HG02798 (cell line): ENCODE measurements at regions not wholly inside any gene's neighbourhood (a gene's known extent, or its start where the extent isn't known, plus 50 kb on each side); places are given as distances from the start of the nearest gene placed in this dataset.

Experiments
- ATAC-seq: cut with Tn5 transposase; IDR thresholded peaks from one replicate; pipeline ENCODE4 v1.9.1; 2021; ENCODE audit warnings: mild to moderate bottlenecking; ENCODE audit not compliant: unreplicated experiment, poor library complexity

DNA sequence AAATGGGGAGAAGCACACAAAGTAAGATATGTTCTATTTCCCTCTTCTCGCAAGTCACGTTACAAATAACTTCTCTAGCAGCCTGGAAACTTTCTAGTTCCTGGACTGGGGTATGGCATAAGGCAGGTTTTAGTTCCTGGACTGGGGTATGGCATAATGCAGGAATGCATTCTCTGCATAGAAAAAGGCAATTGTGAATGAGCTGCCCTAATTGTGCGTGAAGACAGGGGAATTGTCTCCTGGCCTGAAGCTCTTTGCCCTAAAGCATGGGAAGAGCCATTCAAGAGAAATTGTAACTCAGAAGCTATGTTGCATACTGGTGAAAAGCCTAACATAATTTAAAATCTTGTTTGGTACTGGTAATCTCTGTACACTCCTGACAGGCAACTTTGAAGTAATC lies 54.3 kb upstream of the CBLB start:
- ATAC-seq: no peak

DNA sequence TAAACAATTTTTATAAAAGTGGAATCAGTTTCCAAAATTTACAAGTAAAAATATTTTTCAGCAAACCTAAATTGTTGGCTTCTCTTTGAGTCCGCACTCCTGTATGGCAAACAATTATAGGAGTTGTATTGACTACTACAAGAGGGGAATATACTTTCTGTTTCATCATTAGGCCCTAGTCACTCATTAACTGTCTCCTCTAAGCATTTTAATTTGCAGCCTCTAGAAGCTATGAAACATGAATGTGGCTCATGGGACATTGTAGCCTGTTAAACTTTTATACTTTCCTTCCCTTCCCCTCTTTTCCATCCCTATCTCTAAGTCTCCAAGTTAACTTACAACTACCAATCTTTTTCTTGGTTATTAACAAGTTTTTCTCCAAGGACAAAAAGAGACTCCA lies 58.9 kb upstream of the CBLB start:
- no peak for ATAC-seq

DNA sequence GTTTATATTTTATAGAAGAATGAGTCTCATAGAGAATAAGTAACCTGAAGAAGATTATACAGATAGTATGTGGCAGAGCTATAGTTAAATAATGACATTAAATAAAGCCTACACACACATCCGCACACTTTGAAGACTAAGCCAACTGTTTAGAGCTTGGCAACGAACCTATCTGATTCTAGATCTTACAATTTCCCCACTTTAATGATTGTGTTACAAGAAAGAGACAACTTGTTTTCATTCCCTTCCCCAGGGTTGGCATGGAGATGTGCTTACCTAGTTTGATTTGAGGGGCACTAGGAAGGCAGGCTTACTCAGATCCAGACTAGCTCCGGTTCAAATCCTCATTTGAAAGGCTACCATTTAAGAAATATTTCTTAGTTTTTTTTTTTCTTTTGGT lies 61.9 kb upstream of the CBLB start:
- ATAC-seq: no peak

DNA sequence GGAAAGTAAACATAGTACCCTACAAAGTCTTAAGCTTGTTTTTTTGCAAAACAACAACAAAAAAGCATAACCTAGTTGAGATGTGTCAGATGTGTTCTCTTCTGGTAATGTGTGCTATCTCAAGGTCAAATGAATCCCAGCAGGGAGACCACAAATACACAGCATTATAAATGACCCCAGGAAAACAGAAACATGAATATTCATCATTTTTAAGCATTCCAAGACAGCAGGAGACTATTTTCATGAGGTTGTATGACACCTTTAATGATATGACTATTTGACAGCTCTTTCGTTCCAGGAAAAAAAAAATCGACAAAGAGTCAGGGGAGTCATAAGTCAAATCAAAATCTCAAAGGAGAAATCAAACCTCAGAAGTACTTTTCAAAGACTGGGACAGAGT lies 62.7 kb upstream of the CBLB start:
- ATAC-seq: no peak

DNA sequence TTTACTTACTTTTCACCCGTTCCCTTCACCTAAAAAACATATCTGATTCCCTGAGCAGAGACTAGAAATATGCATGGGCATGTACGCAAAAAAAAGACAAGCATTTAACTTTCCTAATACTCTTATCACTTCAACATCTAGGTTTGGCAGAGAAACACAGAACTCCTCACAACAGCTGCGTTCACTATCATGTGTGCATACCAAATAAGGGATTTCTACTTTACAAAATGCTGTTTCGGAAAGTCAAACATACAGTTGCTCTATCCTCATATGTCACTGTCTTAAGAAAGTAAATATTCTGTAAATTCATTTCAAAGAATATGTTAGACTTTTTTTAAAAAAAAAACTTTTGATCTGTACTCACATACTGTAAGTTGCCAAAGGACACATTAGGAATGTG lies 65.1 kb upstream of the CBLB start:
- ATAC-seq: no peak

DNA sequence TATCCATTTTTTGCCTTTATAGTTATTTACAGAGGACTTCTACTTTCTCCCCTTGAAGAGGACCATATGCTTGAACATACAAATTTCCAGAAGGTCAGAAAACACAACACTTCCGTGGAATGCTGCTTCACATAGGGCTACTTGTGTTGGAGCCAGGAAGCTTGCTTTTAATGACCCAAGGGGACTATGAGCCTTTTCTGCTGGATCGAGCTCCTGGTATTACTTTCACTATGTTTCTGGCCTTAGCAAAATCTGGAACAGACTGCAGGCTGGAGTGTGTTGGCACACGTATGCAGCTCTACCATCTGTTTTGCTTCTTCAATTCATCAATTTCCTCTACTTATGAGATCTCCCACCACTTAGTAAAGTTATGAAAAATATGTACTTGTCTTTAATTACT lies 69.3 kb upstream of the CBLB start:
- no peak for ATAC-seq

DNA sequence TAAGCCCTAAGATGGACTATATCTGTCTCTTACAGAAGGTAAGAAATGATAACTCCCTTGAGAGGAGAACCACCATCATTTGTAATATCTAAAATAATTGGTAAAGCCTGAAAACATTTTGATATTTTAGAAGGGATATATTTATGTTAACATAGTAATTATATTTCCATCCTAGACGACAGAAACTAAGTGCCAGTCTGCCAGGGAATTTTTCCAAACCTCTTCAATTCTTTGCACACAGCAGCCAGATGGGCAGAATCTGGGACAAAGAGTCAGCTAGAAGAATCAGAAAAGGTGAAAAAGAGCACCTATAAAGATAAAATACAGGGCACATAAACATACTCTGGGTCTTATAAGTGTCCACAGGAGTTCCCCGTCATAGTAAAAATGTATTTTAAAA lies 70.0 kb upstream of the CBLB start:
- ATAC-seq: no peak

DNA sequence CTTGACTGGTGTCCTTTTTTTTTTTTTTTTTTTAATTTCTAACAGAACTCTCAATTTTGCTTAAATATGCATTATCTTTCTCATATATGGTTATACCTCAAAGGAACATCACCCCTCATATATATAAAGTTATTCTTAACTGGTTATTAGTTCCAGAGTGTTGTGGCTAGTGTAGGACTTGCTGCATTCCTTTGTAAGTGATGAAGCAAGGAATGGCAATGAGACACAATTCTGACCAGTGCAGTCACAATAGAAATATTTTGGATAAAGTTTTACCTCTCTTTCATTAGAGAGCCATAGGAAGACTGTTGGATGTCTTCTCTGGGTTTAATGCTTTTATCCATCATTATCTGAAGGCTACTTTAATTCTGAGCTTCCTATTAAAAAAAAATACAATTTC lies 75.5 kb upstream of the CBLB start:
- ATAC-seq: no peak

DNA sequence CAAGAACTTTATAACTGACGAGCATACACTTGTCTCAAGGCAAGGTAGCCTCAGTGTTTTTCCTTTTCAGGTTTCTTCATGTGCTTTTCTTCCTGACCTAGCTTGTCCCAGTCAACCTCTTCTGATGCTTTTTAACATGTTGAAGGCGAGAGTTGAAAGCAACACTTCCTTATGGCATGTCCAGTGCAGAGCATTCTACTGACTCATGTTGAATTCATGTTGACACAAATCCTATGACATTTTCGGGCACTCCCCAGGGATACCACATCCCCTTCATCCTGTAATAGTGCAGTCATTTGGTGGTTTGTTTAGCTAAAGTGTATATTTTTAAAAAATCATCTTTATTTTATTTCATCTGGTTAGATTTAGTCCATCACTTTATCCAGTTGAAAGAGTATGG lies 75.9 kb upstream of the CBLB start:
- ATAC-seq: no peak

DNA sequence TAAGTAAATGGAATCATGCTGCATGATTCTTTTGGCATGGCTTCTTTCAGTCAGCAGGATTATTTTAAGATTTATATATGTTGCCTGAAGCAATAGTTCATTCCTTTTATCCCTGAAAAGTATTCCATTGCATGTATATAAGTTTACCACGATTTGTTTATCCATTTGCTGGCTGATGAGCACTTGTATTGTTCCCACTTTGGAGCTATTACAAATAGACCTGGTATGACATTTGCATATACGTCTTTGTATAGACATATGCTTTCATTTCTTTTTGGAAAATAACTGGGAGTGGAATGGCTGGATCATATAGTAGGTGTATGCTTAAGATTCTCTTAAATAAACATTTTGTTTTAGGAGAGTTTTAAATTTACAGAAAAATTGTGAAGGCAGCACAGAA lies 79.3 kb upstream of the CBLB start:
- no peak for ATAC-seq

DNA sequence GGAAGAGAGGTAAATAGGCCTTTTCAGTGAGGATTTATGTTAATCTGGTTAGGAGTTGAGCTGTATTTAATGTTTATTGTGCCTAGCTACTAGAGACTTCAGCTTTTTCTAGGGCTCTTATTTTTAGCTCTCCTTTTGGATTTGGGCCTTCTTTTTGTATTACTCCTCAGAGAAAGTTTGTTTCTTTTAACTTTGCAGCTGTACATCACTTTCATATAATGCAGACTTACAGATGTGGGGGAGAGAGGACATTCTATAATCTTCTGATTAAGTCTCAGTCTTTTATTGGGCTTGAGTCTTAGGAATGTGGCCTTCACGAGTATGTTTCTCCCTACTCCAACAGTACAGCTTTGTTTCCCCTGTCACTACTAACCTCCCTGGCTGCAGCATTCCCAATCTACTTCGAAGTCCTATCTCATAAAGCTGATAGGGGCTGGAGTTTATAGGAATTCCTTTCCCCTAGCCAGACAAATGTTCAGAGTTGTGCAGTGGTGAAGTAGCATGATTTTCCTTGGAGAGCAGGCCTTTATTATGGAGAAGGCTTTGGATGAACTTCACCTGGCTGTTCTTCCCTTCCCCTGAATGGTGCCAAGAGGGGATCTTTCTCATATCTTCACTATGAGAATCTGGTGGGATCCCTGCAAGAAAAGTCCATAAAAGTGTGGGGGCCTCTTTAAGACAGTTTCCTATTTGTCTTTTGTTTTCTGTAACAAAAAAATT lies 82.2 kb upstream of the CBLB start:
- ATAC-seq: no peak

DNA sequence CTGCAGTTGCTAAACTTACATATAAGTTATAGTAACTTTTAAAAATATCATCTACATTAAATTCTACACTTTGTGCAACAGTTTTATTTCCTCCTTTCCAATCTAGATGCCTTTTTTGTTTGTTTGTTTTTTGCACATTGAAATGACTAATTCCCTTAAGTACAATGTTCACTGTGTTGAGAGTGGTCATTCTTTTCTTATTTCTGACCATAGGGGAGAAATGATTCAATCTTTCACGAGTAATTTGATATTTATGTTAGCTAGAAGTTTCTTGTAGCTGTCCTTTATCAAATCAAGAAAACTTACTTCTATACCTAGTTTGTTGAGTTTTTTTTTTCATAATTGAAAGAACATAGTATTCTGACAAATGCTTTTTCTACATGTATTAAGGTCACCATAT lies 85.0 kb upstream of the CBLB start:
- no peak for ATAC-seq

DNA sequence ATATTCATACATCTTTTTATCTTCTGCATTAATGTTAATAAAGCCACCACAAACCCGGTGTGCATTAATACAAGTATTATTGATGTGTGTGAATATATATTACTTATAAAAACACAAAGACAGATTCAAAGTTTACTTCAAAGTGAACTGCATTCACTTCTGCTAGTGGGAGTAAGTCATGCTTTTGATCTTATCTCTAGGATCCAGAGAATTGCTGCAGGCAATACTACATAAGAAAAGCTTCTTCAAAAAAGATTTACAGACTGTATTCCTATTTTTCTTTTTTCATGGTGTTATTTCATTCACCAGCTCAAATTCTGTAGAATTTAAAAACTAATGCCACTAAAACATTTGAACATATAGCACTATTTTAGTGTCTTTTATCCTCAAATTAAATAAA lies 87.5 kb upstream of the CBLB start:
- ATAC-seq: no peak

DNA sequence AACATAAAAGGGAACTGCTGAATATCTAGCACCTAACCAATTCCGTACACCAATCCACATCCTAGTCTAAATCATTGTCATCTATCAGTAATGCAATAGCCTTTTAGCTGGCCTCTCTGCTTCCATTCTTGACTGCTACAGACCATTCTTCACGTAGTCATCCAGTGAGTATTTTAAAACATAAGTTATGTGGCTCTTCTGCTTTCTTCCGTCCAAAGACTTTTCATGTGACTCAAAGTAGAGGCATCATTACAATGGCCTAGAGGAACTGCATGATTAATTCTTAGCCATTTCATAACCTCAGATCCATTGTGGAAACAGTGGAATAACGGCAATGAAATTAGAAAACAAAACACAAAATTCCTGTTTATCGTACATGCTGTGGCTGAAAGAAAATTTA lies 88.9 kb upstream of the CBLB start:
- ATAC-seq: no peak

DNA sequence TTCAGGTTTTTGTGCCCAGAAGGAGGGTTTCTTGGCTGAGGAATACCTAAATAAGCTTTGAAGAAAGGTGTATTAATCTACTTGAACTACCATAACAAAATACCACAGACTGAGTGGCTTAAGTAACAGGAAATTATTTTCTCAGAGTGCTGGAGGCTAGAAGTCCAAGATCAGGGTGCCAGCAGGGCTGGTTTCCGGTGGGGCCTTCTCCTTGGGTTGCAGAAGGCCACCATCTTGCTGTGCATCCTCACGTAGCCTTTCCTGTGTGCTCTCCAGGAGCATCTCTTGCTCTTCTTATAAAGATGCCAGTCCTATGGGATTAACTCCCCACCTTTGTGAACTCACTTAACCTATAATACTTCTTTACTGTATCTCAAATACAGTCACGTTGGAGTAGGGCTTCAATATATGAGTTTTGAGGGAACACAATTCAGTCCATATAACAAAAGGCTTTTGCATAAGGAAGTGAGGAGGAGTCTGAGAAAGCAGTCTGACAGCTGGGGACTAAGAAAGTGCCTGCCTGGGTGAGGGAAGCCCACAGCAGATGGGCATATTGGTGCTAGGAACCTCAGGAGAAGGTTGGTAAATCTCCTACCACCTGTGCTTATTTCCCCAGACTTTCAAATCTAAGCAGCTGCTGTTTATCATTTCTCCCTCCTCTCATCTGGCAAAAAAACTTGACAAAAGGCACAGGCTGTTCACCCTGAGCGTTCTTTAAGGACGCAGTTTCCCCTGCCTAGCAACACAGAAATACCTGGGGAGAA lies 89.6 kb upstream of the CBLB start:
- no peak for ATAC-seq

DNA sequence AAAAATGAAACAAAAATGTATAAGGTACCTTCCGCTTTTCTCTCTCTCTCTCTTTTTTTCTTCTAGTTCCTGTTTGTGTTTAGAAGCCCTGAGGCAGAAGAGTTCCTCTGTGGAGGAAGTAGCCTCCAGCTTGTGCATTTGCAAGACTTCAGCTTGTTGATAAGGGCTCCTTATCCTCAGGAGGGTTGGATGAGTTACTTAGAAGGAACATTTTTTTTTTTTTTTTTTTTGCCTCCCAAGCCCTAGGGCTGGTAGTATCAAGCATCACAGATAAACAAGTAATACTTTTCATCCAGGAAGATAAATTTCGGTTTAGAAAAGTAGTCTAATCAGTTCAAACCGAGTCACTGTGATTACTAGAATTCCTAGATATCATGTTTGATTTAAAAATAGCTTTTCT lies 91.0 kb upstream of the CBLB start:
- no peak for ATAC-seq

DNA sequence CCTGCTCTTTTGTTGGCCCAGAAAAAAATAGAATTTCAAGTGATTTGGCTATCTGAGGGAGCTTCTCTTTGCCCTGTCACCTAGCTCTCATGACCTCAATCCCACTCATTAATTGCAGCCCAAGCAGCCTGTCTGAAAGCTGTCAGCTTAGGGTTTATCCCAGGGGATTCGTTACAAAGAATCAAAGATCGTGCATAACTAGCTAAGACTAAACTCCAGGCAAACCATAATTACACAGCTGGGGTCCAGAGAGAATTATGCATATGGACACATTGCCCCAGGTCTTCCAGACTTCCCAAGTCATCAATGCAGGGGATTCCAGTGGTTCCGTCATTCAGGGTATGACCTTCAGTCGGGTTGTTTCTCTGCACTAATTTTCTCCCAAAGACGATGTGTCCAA lies 91.6 kb upstream of the CBLB start:
- no peak for ATAC-seq

DNA sequence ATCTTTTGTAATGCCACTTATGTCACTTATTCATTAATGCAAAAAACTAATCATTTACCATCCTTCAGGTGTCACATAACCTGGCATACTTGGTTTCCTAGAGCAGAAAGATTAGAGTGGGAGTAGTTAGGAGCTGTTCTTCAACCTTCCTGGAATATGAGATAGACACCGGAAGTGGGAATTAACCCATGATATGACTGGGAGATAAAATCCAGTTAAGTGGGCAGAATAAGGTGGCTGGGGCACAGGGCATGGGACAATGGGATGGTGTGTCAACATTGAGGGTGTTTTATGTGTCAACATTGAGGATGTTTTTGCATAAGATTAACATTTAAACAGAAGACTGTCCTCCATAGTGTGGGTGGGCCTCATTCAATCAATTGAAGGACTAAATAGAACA lies 94.3 kb upstream of the CBLB start:
- no peak for ATAC-seq

DNA sequence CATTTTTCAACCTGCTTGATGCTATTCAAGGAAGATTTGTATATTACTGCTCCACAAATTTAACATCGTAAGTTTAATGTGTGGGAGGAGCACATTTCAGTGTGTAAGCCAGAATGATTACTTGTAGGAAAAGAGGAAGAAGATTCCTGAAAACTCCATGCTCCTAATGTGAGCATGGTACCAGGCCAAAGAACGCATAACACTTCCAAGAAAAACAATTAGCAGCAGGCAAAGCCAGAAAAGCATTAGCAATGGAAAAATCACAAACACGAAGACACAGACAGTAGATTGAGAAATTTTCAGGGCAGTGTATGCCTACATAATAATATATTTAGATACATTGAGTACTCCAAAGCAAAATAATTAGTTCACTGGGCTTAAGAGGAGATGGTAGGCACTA lies 96.6 kb upstream of the CBLB start:
- no peak for ATAC-seq

DNA sequence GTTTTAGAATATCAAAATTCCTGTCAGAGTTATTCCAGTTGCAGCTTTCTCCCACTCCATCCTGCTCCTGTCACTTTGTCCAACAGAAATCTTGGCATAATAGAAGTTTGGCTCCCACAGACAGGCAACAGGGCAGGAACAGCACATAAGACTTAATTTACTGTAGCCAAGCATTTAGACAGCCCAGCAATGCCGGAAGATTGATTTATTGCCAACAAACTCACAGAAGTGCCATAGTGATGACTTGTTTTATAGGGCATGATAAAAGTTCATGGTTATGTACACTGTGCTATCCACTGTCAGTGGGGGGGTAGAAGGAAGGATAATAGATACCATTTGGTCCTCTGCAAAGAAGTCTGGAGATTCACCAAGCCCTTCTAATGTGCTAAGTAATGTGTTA lies 98.3 kb upstream of the CBLB start:
- no peak for ATAC-seq

DNA sequence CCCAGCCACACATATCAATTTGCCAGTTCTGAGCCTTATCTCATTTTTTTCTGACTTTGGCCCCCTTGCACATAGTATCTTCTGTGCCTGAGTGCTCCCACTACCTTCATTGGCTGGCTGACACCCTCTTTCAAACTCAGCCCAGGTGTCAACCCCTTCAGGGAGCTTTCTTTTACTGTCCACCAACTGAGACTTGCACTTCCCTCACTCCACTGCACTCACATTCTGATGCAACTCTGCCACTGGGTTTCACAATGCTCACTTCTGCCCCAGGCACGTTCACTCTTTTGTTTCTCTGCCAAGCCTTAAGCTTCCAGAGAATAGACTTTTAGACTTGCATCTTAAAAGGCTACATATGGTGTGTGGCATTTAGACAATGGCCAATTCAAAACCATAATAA lies 101.5 kb upstream of the CBLB start:
- ATAC-seq: no peak

DNA sequence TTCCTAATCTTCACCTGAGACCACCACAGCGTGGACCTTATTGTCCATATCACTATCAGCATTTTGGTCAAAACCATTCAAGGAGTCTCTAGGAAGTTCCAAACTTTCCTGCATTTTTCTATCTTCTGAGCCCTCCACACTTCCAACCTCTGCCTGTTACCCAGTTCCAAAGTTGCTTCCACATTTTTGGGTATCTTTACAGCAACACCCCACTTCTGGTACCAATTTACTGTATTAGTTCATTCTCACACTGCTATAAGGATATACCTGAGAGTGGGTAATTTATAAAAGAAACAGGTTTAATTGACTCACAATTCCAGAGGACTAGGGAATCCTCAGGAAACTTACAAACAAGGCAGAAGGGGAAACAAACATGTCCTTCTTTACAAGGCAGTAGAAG lies 103.3 kb upstream of the CBLB start:
- no peak for ATAC-seq
